ENCODE measurements at regions not wholly inside any gene's neighbourhood (a gene's known extent, or its start where the extent isn't known, plus 50 kb on each side); places are given as distances from the start of the nearest gene placed in this dataset.

- ChIA-PET POLR2A (no interaction called here), CTCF (interaction anchor here (0.6 kb wide), 1 partner anchor 48 kb away, joined by 3 read pairs; no protein-coding TSS in a partner anchor)
- H3K9me3 ChIP-seq (ENCODE audit: control insufficient read depth, insufficient read depth, low read length): no peaks in the 10 kb centered on the region
- TF ChIP-seq CTCF (IDR thresholded peaks at IDR 0.05; ENCODE audit: low read depth, low read length): no peak
- H3K4me3 ChIP-seq (ENCODE audit: low read depth, low read length): no peak overlapping the region
- no peak overlapping the region for H3K27ac ChIP-seq (ENCODE audit: low read depth, low read length)
- DNase-seq (ENCODE audit: low read depth, low spot score): no peak
- no peaks in the 10 kb centered on the region for H3K27me3 ChIP-seq (ENCODE audit: control insufficient read depth, insufficient read depth, low read length)
Observed at GRCh38 chr2:180735799-180736198, 244.6 kb upstream of the UBE2E3 start.

- no peaks in the 10 kb centered on the region for H3K27me3 ChIP-seq (ENCODE audit: control insufficient read depth, insufficient read depth, low read length)
- no peaks in the 10 kb centered on the region for H3K9me3 ChIP-seq (ENCODE audit: control insufficient read depth, insufficient read depth, low read length)
- ChIA-PET POLR2A (no interaction called here), CTCF (no interaction called here)
- H3K27ac ChIP-seq (ENCODE audit: low read depth, low read length): no peak overlapping the region
- no peak overlapping the region for H3K4me3 ChIP-seq (ENCODE audit: low read depth, low read length)
- DNase-seq (ENCODE audit: low read depth, low spot score): no peak
- TF ChIP-seq CTCF (IDR thresholded peaks at IDR 0.05; ENCODE audit: low read depth, low read length): no peak
Observed at GRCh38 chr2:180734382-180734781, 246.0 kb upstream of the UBE2E3 start.

DNA sequence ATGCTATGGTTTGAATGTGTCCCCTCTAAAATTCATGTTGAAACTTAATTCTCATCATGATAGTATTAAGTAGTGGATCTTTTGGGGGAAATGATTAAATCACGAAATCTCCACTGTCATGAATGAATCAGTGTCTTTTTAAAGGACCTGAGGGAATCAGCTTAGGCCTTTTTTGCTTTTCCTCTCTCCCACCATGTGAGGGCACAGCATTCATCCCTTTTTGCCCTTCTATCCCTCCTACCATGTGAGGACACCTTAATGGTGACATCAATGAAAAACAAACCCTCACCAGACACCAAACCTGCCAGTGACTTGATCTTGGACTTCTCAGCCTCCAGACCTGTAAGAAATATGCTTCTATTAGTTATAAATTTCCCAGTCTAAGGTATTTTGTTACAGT is 247.1 kb upstream of the UBE2E3 start:
- no peak for DNase-seq (ENCODE audit: low read depth, low spot score)
- no peak for TF ChIP-seq CTCF (IDR thresholded peaks at IDR 0.05; ENCODE audit: low read depth, low read length)
- Histone ChIP-seq H3K27me3 (ENCODE audit: control insufficient read depth, insufficient read depth, low read length) (no peaks in the 10 kb centered on the region), H3K27ac (ENCODE audit: low read depth, low read length) (no peak overlapping the region), H3K4me3 (ENCODE audit: low read depth, low read length) (no peak overlapping the region), H3K9me3 (ENCODE audit: control insufficient read depth, insufficient read depth, low read length) (no peaks in the 10 kb centered on the region)
- CTCF ChIA-PET: no interaction called here
- POLR2A ChIA-PET: no interaction called here

- CTCF ChIA-PET: no interaction called here
- H3K4me3 ChIP-seq (ENCODE audit: low read depth, low read length): no peak overlapping the region
- DNase-seq (ENCODE audit: low read depth, low spot score): no peak
- no peak overlapping the region for H3K27ac ChIP-seq (ENCODE audit: low read depth, low read length)
- no peaks in the 10 kb centered on the region for H3K27me3 ChIP-seq (ENCODE audit: control insufficient read depth, insufficient read depth, low read length)
- POLR2A ChIA-PET: no interaction called here
- TF ChIP-seq CTCF (IDR thresholded peaks at IDR 0.05; ENCODE audit: low read depth, low read length): no peak
- no peaks in the 10 kb centered on the region for H3K9me3 ChIP-seq (ENCODE audit: control insufficient read depth, insufficient read depth, low read length)
Observed at GRCh38 chr2:180732337-180732736, 248.1 kb upstream of the UBE2E3 start.

DNA sequence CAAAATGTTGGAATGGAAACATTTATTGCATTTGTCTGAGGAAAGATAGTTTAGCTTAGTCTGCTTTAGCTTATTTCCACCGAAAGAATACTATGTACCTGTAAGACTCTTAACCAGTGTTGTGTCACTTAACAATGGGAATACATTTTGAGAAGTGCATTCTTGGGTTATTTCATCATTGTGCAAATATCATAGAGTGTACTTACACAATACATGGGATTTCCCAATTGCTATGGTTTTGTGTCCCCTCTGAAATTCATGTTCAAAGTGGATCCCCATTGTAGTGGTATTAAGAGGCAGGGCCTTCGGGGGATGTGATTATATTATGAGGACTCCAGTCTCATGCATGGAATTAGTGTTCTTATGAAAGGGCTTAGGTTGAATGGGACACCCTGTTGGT is 249.4 kb upstream of the UBE2E3 start:
- no peak for DNase-seq (ENCODE audit: low read depth, low spot score)
- no peaks in the 10 kb centered on the region for H3K9me3 ChIP-seq (ENCODE audit: control insufficient read depth, insufficient read depth, low read length)
- POLR2A ChIA-PET: no interaction called here
- TF ChIP-seq CTCF (IDR thresholded peaks at IDR 0.05; ENCODE audit: low read depth, low read length): no peak
- no peak overlapping the region for H3K27ac ChIP-seq (ENCODE audit: low read depth, low read length)
- CTCF ChIA-PET: no interaction called here
- no peak overlapping the region for H3K4me3 ChIP-seq (ENCODE audit: low read depth, low read length)
- H3K27me3 ChIP-seq (ENCODE audit: control insufficient read depth, insufficient read depth, low read length): no peaks in the 10 kb centered on the region
